ENCODE measurements at regions not wholly inside any gene's neighbourhood (a gene's known extent, or its start where the extent isn't known, plus 50 kb on each side); places are given as distances from the start of the nearest gene placed in this dataset.

- TF ChIP-seq CTCF (IDR thresholded peaks at IDR 0.05): no peak
- no peak for TF ChIP-seq POLR2A (IDR thresholded peaks at IDR 0.05)
- no peak for TF ChIP-seq POLR2AphosphoS5 (IDR thresholded peaks at IDR 0.05)
- TF ChIP-seq EP300 (IDR thresholded peaks at IDR 0.05): no peak
Measured at GRCh38 chr1:176382163-176382562, 80.8 kb upstream of the PAPPA2 start.

Data from upper lobe of left lung (tissue), 4 donors.